RWPE2 (cell line): ENCODE measurements at regions not wholly inside any gene's neighbourhood (a gene's known extent, or its start where the extent isn't known, plus 50 kb on each side); places are given as distances from the start of the nearest gene placed in this dataset.

Source experiments
- ATAC-seq: fragments of 200-7000 bp; cut with Tn5 transposase; 3 replicates; pipeline ENCODE4 v1.9.1; 2021; ENCODE audit warnings: low read depth
- DNase-seq: peaks from one replicate; pipeline ENCODE4 v3.0.0-alpha.2; 2020; ENCODE audit warnings: low spot score
- H3K27ac ChIP-seq: fragments of 450-650 bp; 2 replicates; pipeline ENCODE4 v1.5.1; 2017; ENCODE audit warnings: mild to moderate bottlenecking; ENCODE audit not compliant: poor library complexity, severe bottlenecking
- H3K27me3 ChIP-seq: fragments of 250-450 bp; sonication (Bioruptor Pico); 2 replicates; pipeline ENCODE4 v1.5.1; 2021; ENCODE audit warnings: mild to moderate bottlenecking, moderate library complexity; ENCODE audit not compliant: insufficient read depth, poor library complexity, severe bottlenecking
- H3K36me3 ChIP-seq: fragments of 250-450 bp; sonication (Bioruptor Pico); 2 replicates; pipeline ENCODE4 v1.5.1; 2020; ENCODE audit warnings: low read depth, mild to moderate bottlenecking, moderate library complexity
- H3K4me1 ChIP-seq: fragments of 250-450 bp; sonication (Bioruptor Pico); 2 replicates; pipeline ENCODE4 v1.5.1; 2021; ENCODE audit warnings: mild to moderate bottlenecking, moderate library complexity; ENCODE audit not compliant: insufficient read depth, poor library complexity, severe bottlenecking
- H3K4me3 ChIP-seq: fragments of 250-450 bp; sonication (Bioruptor Pico); 2 replicates; pipeline ENCODE4 v1.5.1; 2021; ENCODE audit warnings: mild to moderate bottlenecking, moderate library complexity; ENCODE audit not compliant: severe bottlenecking
- H3K9me3 ChIP-seq: fragments of 250-450 bp; sonication (Bioruptor Pico); 2 replicates; pipeline ENCODE4 v1.5.1; 2021; ENCODE audit warnings: mild to moderate bottlenecking, moderate library complexity; ENCODE audit not compliant: severe bottlenecking
- TF ChIP-seq, protein P1 (sequence below): fragments of 450-650 bp; IDR thresholded peaks from one replicate; pipeline ENCODE4 v1.5.1; 2017; ENCODE audit warnings: mild to moderate bottlenecking, moderate library complexity; ENCODE audit not compliant: poor library complexity, severe bottlenecking

GRCh38 chr12:90183201-90183600 lies 474.6 kb upstream of the ATP2B1 start:
- Histone ChIP-seq H3K4me1 (no peaks in the 10 kb centered on the region), H3K27me3 (no peaks in the 10 kb centered on the region), H3K9me3 (peaks cover 3% of the 10 kb centered on the region), H3K27ac (no peak overlapping the region), H3K36me3 (no peaks in the 10 kb centered on the region), H3K4me3 (no peak overlapping the region)
- no peak for DNase-seq
- ATAC-seq: no peak
- TF ChIP-seq, protein P1, sequence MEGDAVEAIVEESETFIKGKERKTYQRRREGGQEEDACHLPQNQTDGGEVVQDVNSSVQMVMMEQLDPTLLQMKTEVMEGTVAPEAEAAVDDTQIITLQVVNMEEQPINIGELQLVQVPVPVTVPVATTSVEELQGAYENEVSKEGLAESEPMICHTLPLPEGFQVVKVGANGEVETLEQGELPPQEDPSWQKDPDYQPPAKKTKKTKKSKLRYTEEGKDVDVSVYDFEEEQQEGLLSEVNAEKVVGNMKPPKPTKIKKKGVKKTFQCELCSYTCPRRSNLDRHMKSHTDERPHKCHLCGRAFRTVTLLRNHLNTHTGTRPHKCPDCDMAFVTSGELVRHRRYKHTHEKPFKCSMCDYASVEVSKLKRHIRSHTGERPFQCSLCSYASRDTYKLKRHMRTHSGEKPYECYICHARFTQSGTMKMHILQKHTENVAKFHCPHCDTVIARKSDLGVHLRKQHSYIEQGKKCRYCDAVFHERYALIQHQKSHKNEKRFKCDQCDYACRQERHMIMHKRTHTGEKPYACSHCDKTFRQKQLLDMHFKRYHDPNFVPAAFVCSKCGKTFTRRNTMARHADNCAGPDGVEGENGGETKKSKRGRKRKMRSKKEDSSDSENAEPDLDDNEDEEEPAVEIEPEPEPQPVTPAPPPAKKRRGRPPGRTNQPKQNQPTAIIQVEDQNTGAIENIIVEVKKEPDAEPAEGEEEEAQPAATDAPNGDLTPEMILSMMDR: no peak

- ATAC-seq (no peak), DNase-seq (no peak)
- TF ChIP-seq, protein P1: no peak
- H3K27ac ChIP-seq: no peak overlapping the region
- no peaks in the 10 kb centered on the region for H3K4me1 ChIP-seq
- no peak overlapping the region for H3K4me3 ChIP-seq
- no peaks in the 10 kb centered on the region for H3K36me3 ChIP-seq
- peaks cover 3% of the 10 kb centered on the region for H3K9me3 ChIP-seq
- no peaks in the 10 kb centered on the region for H3K27me3 ChIP-seq
Measured at GRCh38 chr12:90181216-90181615, 472.6 kb upstream of the ATP2B1 start.

GRCh38 chr12:90174956-90175355 lies 466.3 kb upstream of the ATP2B1 start:
- H3K36me3 ChIP-seq: no peaks in the 10 kb centered on the region
- no peak for DNase-seq
- no peak for ATAC-seq

DNA sequence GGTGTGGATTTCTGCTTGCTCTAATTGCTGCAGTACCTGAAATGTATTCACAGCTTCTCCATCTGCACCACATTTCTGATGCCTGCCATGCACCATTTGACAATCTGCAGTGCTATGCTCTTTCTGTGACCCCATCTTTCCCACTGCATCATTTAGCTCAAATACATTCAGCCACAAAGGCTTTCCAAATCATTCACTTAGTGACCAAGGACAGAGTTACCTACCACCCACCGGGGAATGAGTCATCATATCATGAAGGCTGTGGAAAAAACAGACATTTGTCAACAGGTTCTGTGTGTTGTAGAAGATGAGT lies 465.5 kb upstream of the ATP2B1 start:
- Histone ChIP-seq H3K27ac (no peak overlapping the region), H3K36me3 (no peaks in the 10 kb centered on the region), H3K4me3 (no peak overlapping the region), H3K4me1 (no peaks in the 10 kb centered on the region), H3K9me3 (no peaks in the 10 kb centered on the region), H3K27me3 (no peaks in the 10 kb centered on the region)
- TF ChIP-seq, protein P1: no peak
- no peak for ATAC-seq
- DNase-seq: no peak

More at GRCh38 chr12:90174956-90175355, 466.3 kb upstream of the ATP2B1 start:
- Histone ChIP-seq H3K27ac (no peak overlapping the region), H3K4me1 (no peaks in the 10 kb centered on the region), H3K9me3 (no peaks in the 10 kb centered on the region), H3K4me3 (no peak overlapping the region), H3K27me3 (no peaks in the 10 kb centered on the region)
- TF ChIP-seq, protein P1: no peak

GRCh38 chr12:90173499-90174197 lies 465.0 kb upstream of the ATP2B1 start:
- Histone ChIP-seq H3K4me1 (no peaks in the 10 kb centered on the region), H3K27ac (no peak overlapping the region), H3K36me3 (no peaks in the 10 kb centered on the region), H3K4me3 (no peak overlapping the region), H3K9me3 (no peaks in the 10 kb centered on the region), H3K27me3 (no peaks in the 10 kb centered on the region)
- TF ChIP-seq, protein P1: no peak
- ATAC-seq: no peak
- no peak for DNase-seq
